KMS-11 (cell line): ENCODE measurements at regions not wholly inside any gene's neighbourhood (a gene's known extent, or its start where the extent isn't known, plus 50 kb on each side); places are given as distances from the start of the nearest gene placed in this dataset.

ENCODE experiments used
- H2AFZ ChIP-seq: fragments of 200-600 bp; sonication (generic); 2 replicates; pipeline ENCODE4 v1.6.1; 2016; ENCODE audit warnings: antibody characterized with exemption, mixed run types, low read depth
- H3K27ac ChIP-seq: fragments of 200-600 bp; sonication (generic); 2 replicates; pipeline ENCODE4 v1.6.1; 2016; ENCODE audit warnings: mild to moderate bottlenecking, mixed run types
- H3K27me3 ChIP-seq: fragments of 200-600 bp; sonication (generic); 2 replicates; pipeline ENCODE4 v1.6.1; 2017; ENCODE audit warnings: mild to moderate bottlenecking, low read depth, mixed run types, moderate library complexity; ENCODE audit not compliant: insufficient read depth
- H3K36me3 ChIP-seq: fragments of 200-600 bp; sonication (generic); 2 replicates; pipeline ENCODE4 v1.6.1; 2017; ENCODE audit warnings: mild to moderate bottlenecking, mixed run types; ENCODE audit not compliant: insufficient read depth
- H3K4me1 ChIP-seq: fragments of 200-600 bp; sonication (generic); 2 replicates; pipeline ENCODE4 v1.6.1; 2016; ENCODE audit warnings: mild to moderate bottlenecking, low read depth, mixed run types; ENCODE audit not compliant: poor library complexity, severe bottlenecking
- H3K4me2 ChIP-seq: fragments of 200-600 bp; sonication (generic); 2 replicates; pipeline ENCODE4 v1.7.0; 2016; ENCODE audit warnings: mild to moderate bottlenecking, mixed run types
- H3K4me3 ChIP-seq: fragments of 200-600 bp; sonication (generic); IDR thresholded peaks from 2 replicates; pipeline ENCODE4 v1.6.1; 2017; ENCODE audit warnings: low read depth, low read length, mixed read lengths; ENCODE audit not compliant: insufficient read depth
- H3K79me2 ChIP-seq: fragments of 200-600 bp; sonication (generic); 2 replicates; pipeline ENCODE4 v1.6.1; 2016; ENCODE audit warnings: low read depth, mixed run types; ENCODE audit not compliant: insufficient read depth
- H3K9ac ChIP-seq: fragments of 200-600 bp; sonication (generic); 2 replicates; pipeline ENCODE4 v1.6.1; 2016; ENCODE audit warnings: mild to moderate bottlenecking, mixed run types
- H4K20me1 ChIP-seq: fragments of 200-600 bp; sonication (generic); 2 replicates; pipeline ENCODE4 v1.6.1; 2016; ENCODE audit warnings: mild to moderate bottlenecking, mixed run types; ENCODE audit not compliant: insufficient read depth
- CTCF ChIP-seq: fragments of 200-600 bp; sonication (generic); conservative IDR thresholded peaks from 2 replicates; pipeline ENCODE4 v1.6.1; 2017; ENCODE audit warnings: low read depth, mild to moderate bottlenecking, antibody characterized with exemption, low read length, moderate library complexity, mixed read lengths

GRCh38 chr2:144261966-144262365 lies 258.0 kb downstream of the ZEB2 start:
- H3K4me2 ChIP-seq, result no peak overlapping the region

GRCh38 chr2:144261336-144261735 lies 258.6 kb downstream of the ZEB2 start:
- H3K36me3 ChIP-seq, result no peaks in the 10 kb centered on the region
- H3K27ac ChIP-seq, result no peak overlapping the region
- H3K4me2 ChIP-seq, result no peak overlapping the region
- H3K4me1 ChIP-seq, result peaks cover 11% of the 10 kb centered on the region
- no peak overlapping the region for H3K4me3 ChIP-seq
- no peak overlapping the region for H2AFZ ChIP-seq
- TF ChIP-seq CTCF, result no peak
- H3K27me3 ChIP-seq, result no peaks in the 10 kb centered on the region
- no peak overlapping the region for H3K9ac ChIP-seq
- H4K20me1 ChIP-seq, result no peaks in the 10 kb centered on the region
- no peaks in the 10 kb centered on the region for H3K79me2 ChIP-seq

More at GRCh38 chr2:144261966-144262365, 258.0 kb downstream of the ZEB2 start:
- H3K27ac ChIP-seq, result no peak overlapping the region
- no peak overlapping the region for H3K4me3 ChIP-seq
- no peak for TF ChIP-seq CTCF
- H2AFZ ChIP-seq, result no peak overlapping the region
- no peak overlapping the region for H3K9ac ChIP-seq
- H3K79me2 ChIP-seq, result no peaks in the 10 kb centered on the region
- no peaks in the 10 kb centered on the region for H3K27me3 ChIP-seq
- H4K20me1 ChIP-seq, result no peaks in the 10 kb centered on the region
- no peaks in the 10 kb centered on the region for H3K36me3 ChIP-seq
- peaks cover 7% of the 10 kb centered on the region for H3K4me1 ChIP-seq

GRCh38 chr2:144259332-144259731 lies 260.6 kb downstream of the ZEB2 start:
- H3K36me3 ChIP-seq, result no peaks in the 10 kb centered on the region
- H3K9ac ChIP-seq, result no peak overlapping the region
- H3K4me1 ChIP-seq, result peaks cover 14% of the 10 kb centered on the region
- H2AFZ ChIP-seq, result no peak overlapping the region
- no peaks in the 10 kb centered on the region for H3K27me3 ChIP-seq
- H3K79me2 ChIP-seq, result no peaks in the 10 kb centered on the region
- TF ChIP-seq CTCF, result no peak
- H3K4me3 ChIP-seq, result no peak overlapping the region
- no peak overlapping the region for H3K27ac ChIP-seq
- H4K20me1 ChIP-seq, result no peaks in the 10 kb centered on the region
- no peak overlapping the region for H3K4me2 ChIP-seq

- Histone ChIP-seq H3K36me3 (no peaks in the 10 kb centered on the region), H2AFZ (no peak overlapping the region)
Measured at GRCh38 chr2:144258154-144258553, 261.8 kb downstream of the ZEB2 start.

More at GRCh38 chr2:144258154-144258553, 261.8 kb downstream of the ZEB2 start:
- Histone ChIP-seq H3K9ac (no peak overlapping the region), H3K27ac (no peak overlapping the region), H4K20me1 (no peaks in the 10 kb centered on the region), H3K27me3 (no peaks in the 10 kb centered on the region), H3K4me1 (peaks cover 14% of the 10 kb centered on the region), H3K79me2 (no peaks in the 10 kb centered on the region), H3K4me3 (no peak overlapping the region), H3K4me2 (no peak overlapping the region)
- no peak for TF ChIP-seq CTCF
